ENCODE measurements at regions not wholly inside any gene's neighbourhood (a gene's known extent, or its start where the extent isn't known, plus 50 kb on each side); places are given as distances from the start of the nearest gene placed in this dataset.

- no peaks in the 10 kb centered on the region for H3K36me3 ChIP-seq (ENCODE audit: insufficient read depth, low read length, poor library complexity, severe bottlenecking)
- TF ChIP-seq CTCF (conservative IDR thresholded peaks at IDR 0.05; ENCODE audit: low read depth, low read length) = no peak
- no peak for TF ChIP-seq EZH2 (IDR thresholded peaks at IDR 0.05; ENCODE audit: borderline replicate concordance, low read depth, low read length, poor library complexity, severe bottlenecking)
- H3K9me3 ChIP-seq (ENCODE audit: low read depth, low read length, poor library complexity, severe bottlenecking) = no peaks in the 10 kb centered on the region
- intact Hi-C loops (cut with micrococcal nuclease; ENCODE audit: unreplicated experiment) = loop anchor here (10.0 kb wide), 1 partner anchor 1011 kb away; no protein-coding TSS in a partner anchor
- DNase-seq (ENCODE audit: low spot score) = no peak
- no peak overlapping the region for H3K27ac ChIP-seq (ENCODE audit: low read depth, low read length, poor library complexity, severe bottlenecking)
- ChIA-PET POLR2A (ENCODE audit: low non-redundant PET) (no interaction called here), CTCF (no interaction called here)
- H3K27me3 ChIP-seq (replicated peaks; ENCODE audit: insufficient read depth, low read depth, low read length, poor library complexity) = no peaks in the 10 kb centered on the region
- H3K4me3 ChIP-seq (ENCODE audit: low read depth, low read length, poor library complexity, severe bottlenecking) = no peak overlapping the region
- H3K4me1 ChIP-seq (ENCODE audit: insufficient read depth, low read length, poor library complexity, severe bottlenecking) = peaks cover 29% of the 10 kb centered on the region
- no TSS peak for BruUV-seq (replicated peaks)
Observed at GRCh38 chr18:51664236-51664635, 466.8 kb upstream of the MEX3C start.

GRCh38 chr18:51666763-51667191, 469.3 kb upstream of the MEX3C start:
- peak overlapping the region; percentile 34 for H3K27ac ChIP-seq (ENCODE audit: low read depth, low read length, poor library complexity, severe bottlenecking)
- peak; percentile 89 for DNase-seq (ENCODE audit: low spot score)
- ChIA-PET CTCF (interaction anchor here (0.6 to 1.2 kb wide), 2 partner anchors 9 to 44 kb away, joined by 3 to 4 read pairs; no protein-coding TSS in a partner anchor), POLR2A (ENCODE audit: low non-redundant PET) (interaction anchor here (0.7 kb wide), 1 partner anchor 673 kb away, joined by 3 read pairs; the partner anchor contains the start of gene DCC)
- TF ChIP-seq CTCF (conservative IDR thresholded peaks at IDR 0.05; ENCODE audit: low read depth, low read length) (no peak), EZH2 (IDR thresholded peaks at IDR 0.05; ENCODE audit: borderline replicate concordance, low read depth, low read length, poor library complexity, severe bottlenecking) (no peak)
- no TSS peak for BruUV-seq (replicated peaks)
- H3K27me3 ChIP-seq (replicated peaks; ENCODE audit: insufficient read depth, low read depth, low read length, poor library complexity) = no peaks in the 10 kb centered on the region
- intact Hi-C loops (cut with micrococcal nuclease; ENCODE audit: unreplicated experiment) = loop anchor here (2.0 to 10.0 kb wide), 8 partner anchors 46 to 1716 kb away; no protein-coding TSS in a partner anchor
- H3K4me1 ChIP-seq (ENCODE audit: insufficient read depth, low read length, poor library complexity, severe bottlenecking) = peaks cover 29% of the 10 kb centered on the region
- no peaks in the 10 kb centered on the region for H3K9me3 ChIP-seq (ENCODE audit: low read depth, low read length, poor library complexity, severe bottlenecking)
- no peaks in the 10 kb centered on the region for H3K36me3 ChIP-seq (ENCODE audit: insufficient read depth, low read length, poor library complexity, severe bottlenecking)
- peak overlapping the region; percentile 30 for H3K4me3 ChIP-seq (ENCODE audit: low read depth, low read length, poor library complexity, severe bottlenecking)

GRCh38 chr18:51668101-51668500, 470.6 kb upstream of the MEX3C start:
- intact Hi-C loops (cut with micrococcal nuclease; ENCODE audit: unreplicated experiment) = loop anchor here (2.0 to 10.0 kb wide), 9 partner anchors 279 to 1714 kb away; partner anchors contain the start of gene DCC
- Histone ChIP-seq H3K27ac (ENCODE audit: low read depth, low read length, poor library complexity, severe bottlenecking) (no peak overlapping the region), H3K27me3 (replicated peaks; ENCODE audit: insufficient read depth, low read depth, low read length, poor library complexity) (no peaks in the 10 kb centered on the region), H3K9me3 (ENCODE audit: low read depth, low read length, poor library complexity, severe bottlenecking) (no peaks in the 10 kb centered on the region), H3K4me1 (ENCODE audit: insufficient read depth, low read length, poor library complexity, severe bottlenecking) (peaks cover 32% of the 10 kb centered on the region), H3K4me3 (ENCODE audit: low read depth, low read length, poor library complexity, severe bottlenecking) (no peak overlapping the region), H3K36me3 (ENCODE audit: insufficient read depth, low read length, poor library complexity, severe bottlenecking) (no peaks in the 10 kb centered on the region)
- BruUV-seq (replicated peaks) = no TSS peak
- CTCF ChIA-PET = interaction anchor here (0.5 to 1.5 kb wide), 9 partner anchors 47 to 1712 kb away, joined by 3 to 13 read pairs (median 5); partner anchors contain the start of gene DCC
- TF ChIP-seq CTCF (conservative IDR thresholded peaks at IDR 0.05; ENCODE audit: low read depth, low read length) (peak; percentile 78), EZH2 (IDR thresholded peaks at IDR 0.05; ENCODE audit: borderline replicate concordance, low read depth, low read length, poor library complexity, severe bottlenecking) (no peak)
- DNase-seq (ENCODE audit: low spot score) = peak; percentile 87
- POLR2A ChIA-PET (ENCODE audit: low non-redundant PET) = interaction anchor here (0.6 to 0.8 kb wide), 3 partner anchors 269 to 1711 kb away, joined by 3 to 14 read pairs (median 12); no protein-coding TSS in a partner anchor

Data from A673 (cell line).